ENCODE measurements at regions not wholly inside any gene's neighbourhood (a gene's known extent, or its start where the extent isn't known, plus 50 kb on each side); places are given as distances from the start of the nearest gene placed in this dataset.
"Not testable (repeated sequence)": the region's sequence is repeated elsewhere in the genome, so short reads cannot be mapped to it uniquely, and the experiment has no call there.

- DNase-seq: no peak
These were observed 677.3 kb upstream of the ROBO1 start for GRCh38 chr3:80445053-80445452.

GRCh38 chr3:80439490-80439889, 671.7 kb upstream of the ROBO1 start:
- DNase-seq: no peak

GRCh38 chr3:80434366-80434765, 666.6 kb upstream of the ROBO1 start:
- DNase-seq: no peak

- DNase-seq: no peak
These were observed 657.2 kb upstream of the ROBO1 start for GRCh38 chr3:80424951-80425350.

GRCh38 chr3:80408030-80408721, 640.4 kb upstream of the ROBO1 start:
- no peak for DNase-seq

GRCh38 chr3:80405618-80406017, 637.8 kb upstream of the ROBO1 start:
- no peak for DNase-seq

DNA sequence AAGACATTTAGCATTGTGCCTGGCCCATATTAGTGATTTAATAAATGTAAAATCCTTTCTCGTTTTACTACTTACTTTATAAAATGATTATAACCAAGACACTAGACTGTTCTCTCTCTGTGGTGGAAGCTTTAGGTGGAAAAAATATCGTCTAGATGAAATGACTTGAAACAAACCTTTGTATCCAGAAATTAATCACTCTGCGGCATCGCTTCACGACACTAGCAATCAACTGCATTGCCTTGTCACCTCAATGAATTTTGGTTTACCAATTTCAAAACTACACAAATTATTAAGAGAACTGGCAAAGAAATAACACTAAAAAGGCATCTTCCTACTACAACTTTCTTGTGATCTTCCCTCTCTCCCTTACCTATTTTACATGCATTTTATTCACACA, 627.2 kb upstream of the ROBO1 start:
- DNase-seq: no peak

GRCh38 chr3:80391573-80391972, 623.8 kb upstream of the ROBO1 start:
- no peak for DNase-seq

GRCh38 chr3:80384811-80385210, 617.0 kb upstream of the ROBO1 start:
- DNase-seq: no peak

DNA sequence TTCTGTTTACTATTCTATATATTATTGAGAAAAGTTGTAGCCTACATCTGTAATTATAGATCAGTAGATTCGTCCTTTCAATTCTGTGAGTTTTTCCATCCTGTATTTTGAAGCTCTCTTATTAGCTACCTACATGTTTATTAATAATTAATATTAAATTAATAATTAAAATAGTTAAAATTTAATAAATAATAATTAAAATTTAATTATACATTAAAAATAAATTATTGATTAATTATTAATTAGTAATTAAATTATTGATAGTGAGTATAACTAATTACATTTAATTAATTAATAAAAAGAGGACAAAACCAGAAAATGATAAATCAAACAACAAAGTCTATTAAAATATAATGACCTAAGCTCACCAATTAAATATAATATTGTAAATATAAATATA, 606.6 kb upstream of the ROBO1 start:
- DNase-seq: no peak

DNA sequence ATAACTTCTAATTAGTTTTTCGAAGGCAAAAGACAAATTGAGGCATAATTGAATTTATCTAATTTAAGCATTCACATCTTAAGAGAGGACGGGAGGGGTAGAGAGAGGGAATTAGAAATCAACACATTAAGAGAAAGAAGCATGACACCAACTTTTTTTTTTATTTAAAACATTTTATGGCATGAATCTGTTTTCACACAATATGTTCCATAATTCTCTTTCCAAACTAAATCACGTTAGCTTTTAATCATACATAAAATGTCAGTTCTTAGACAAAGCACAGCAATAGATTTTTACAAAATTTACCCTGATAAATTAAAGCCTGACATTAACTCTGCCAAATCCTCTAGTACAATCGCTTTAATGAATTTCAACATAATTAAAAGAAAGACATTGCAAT, 600.8 kb upstream of the ROBO1 start:
- no peak for DNase-seq

DNA sequence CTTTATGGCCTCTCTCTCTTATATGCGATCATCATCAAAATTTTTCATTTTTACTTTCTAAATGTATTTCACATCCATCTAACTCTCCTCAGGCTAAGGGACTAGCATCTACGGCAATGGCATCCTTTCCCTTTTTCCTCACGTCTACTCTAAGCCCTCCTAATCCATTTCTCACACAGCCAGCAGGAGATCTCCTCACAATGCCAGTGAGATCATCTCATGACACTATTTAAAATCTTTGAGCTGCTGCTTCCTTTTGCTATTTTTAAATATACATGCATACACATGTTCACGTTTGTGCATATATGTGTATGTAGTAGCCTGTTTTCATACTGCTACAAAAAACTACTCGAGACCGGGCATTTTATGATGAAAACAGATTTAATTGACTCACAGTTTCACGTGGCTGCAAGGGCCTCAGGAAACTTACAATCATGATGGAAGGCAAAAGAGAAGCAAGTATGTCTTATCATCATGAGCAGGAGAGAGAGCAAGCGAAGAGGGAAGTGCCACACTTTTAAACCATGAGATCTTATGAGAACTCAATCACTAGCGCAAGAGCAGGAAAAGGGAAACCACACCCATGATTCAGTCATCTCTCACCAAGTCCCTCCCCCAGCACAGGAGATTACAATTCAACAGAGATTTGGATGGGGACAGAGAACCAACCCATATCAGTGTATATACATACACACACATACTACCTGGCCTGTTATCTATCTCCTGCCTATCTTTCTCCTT, 599.2 kb upstream of the ROBO1 start:
- no peak for DNase-seq

- no peak for DNase-seq
These were observed 590.0 kb upstream of the ROBO1 start for GRCh38 chr3:80357761-80358160.

GRCh38 chr3:80355144-80355543, 587.3 kb upstream of the ROBO1 start:
- no peak for DNase-seq

GRCh38 chr3:80351201-80351600, 583.4 kb upstream of the ROBO1 start:
- no peak for DNase-seq

DNA sequence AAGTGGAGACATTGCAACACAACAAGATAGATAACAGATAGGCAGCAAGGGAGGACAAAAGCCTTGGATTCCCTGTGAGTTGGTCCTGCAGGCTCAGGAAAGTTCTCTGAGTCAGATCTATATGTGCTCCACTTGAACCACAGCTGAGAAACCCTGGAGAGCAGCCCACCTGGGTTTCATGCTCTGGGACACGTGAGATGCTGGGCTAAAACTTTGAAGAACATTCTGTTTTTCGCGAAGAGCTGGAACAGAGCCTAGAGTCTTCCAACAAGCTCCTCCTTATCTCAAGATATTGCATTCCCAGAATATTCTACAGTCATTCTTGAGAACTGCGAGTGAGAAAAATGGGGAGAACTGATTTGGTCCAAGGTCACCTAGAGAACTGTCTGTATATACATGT, 583.0 kb upstream of the ROBO1 start:
- no peak for DNase-seq

DNA sequence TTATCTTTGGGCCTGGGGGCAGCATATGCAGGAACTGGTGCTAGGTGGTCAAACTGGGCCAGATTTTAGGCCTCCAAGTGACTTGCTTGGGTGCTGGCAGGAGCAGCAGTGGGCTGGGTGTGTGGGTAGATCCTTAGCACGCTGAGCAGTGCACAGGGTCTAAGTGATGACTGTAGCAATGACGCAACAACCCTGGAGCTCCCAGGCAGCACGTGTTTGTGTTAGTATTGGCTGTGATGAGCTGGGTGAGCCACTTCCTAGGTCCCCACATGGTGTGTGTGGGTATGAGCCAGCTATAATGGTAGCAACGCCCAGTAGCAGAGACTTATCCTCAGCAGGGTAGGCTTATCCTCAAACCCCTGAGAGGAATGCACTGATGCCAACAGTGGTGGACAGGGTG, 570.6 kb upstream of the ROBO1 start:
- DNase-seq: no peak

DNA sequence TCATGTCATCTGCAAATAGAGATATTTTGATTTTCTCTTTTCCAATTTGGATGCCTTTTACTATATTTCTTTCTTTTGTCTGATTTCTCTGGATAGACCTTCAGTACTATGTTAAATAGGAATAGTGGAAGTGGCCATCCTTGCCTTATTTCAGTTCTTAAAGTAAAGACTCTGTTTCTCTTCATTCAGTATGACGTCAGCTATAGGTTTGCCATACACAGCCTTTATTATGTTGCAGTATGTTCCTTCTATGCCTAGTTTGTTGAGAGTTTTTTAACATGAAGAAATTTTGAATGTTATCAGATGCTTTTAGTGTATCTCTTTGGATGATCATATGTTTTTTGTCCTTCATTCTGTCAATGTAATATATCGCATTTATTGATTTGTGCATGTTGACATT, 566.7 kb upstream of the ROBO1 start:
- DNase-seq: no peak

GRCh38 chr3:80331494-80332170, 563.8 kb upstream of the ROBO1 start:
- no peak for DNase-seq

DNA sequence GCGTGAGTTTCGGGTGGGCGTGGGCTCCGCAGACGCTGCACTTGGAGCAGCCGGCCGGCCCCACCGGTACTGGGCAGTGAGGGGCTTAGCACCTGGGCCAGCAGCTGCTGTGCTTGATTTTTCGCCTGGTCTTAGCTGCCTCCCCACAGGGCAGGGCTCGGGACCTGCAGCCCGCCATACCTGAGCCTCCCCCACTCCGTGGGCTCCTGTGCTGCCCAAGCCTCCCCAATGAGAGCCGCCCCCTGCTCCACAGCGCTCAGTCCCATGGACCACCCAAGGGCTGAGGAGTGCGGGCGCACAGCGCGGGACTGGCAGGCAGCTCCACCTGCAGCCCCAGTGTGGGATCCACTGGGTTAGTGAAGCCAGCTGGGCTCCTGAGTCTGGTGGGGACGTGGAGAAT, 546.7 kb upstream of the ROBO1 start:
- DNase-seq: not testable (repeated sequence)

DNA sequence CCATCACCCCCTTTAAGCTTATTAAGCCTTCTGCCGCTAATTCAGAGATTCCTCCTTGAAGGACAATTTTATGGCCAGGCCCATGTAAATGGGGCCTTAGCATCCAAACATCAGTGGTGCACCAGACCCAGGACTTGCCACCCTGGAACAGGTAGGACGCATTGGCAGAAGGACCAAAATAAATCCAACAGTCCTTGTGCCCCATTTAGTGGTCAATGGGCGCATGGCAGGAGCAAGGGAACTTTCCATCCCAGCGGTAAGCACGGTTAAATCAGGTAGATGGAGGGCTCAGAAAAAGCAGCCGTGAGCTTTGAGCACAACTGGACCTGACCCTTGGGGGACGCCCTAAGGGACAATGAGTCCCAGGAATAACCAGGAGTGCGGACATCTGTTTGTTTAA, 540.8 kb upstream of the ROBO1 start:
- DNase-seq: no peak

- DNase-seq: no peak
These were observed 540.0 kb upstream of the ROBO1 start for GRCh38 chr3:80307844-80308243.

- no peak for DNase-seq
These were observed 529.9 kb upstream of the ROBO1 start for GRCh38 chr3:80297720-80298119.

GRCh38 chr3:80285388-80285787, 517.6 kb upstream of the ROBO1 start:
- no peak for DNase-seq

Measured in suppressor macrophage treated with lipopolysaccharide for 1 hour (primary cell).